Non-pigmented ciliary epithelial cell (primary cell): ENCODE measurements at regions not wholly inside any gene's neighbourhood (a gene's known extent, or its start where the extent isn't known, plus 50 kb on each side); places are given as distances from the start of the nearest gene placed in this dataset.

Experiments
- DNase-seq: peaks from one replicate; pipeline ENCODE4 v3.0.0-alpha.2; 2010; ENCODE audit warnings: low read depth

- no peak for DNase-seq
Measured at GRCh38 chr18:75800331-75800648, 372.8 kb upstream of the SMIM21 start.

- DNase-seq, result no peak
Measured at GRCh38 chr18:75799449-75800330, 372.2 kb upstream of the SMIM21 start.

DNA sequence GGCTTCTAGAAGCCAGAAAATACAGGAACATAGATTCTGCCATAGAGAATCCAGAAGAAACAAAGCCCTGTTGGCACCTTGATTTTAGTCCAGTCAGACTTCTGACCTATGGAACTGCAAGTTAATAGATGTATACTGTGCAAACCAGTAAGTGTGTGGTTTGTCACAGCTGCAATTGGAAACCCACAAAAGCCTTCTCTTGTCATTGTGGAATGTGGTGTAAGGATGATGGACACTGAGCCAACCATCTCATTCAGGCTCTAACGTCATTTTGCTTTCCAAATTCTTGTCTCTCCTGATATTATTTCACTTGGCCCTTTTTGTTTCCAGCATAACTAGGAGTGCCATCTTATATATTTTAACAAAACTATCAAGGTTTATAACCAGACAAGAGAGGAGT, 369.5 kb upstream of the SMIM21 start:
- DNase-seq, result no peak

GRCh38 chr18:75790796-75791195, 363.3 kb upstream of the SMIM21 start:
- no peak for DNase-seq

GRCh38 chr18:75790111-75790510, 362.6 kb upstream of the SMIM21 start:
- no peak for DNase-seq

DNA sequence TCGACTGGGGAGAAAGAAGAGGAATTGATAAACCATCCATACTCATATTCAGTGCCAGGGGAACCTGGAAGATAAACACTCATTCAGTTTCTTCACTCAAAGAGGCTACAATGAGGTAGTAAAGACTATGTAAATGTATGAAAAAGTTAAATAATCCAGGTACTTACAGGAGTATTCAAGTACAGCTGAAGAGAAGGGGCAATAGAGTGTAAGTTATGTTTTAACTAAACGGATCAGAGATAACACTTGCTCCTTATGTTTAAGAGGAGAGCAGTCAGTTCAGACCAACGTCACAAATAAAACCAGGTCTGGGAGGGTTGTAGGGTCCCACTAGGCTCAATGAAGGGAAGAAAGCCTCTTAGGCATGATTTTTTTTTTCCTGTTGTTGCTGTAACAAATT, 358.3 kb upstream of the SMIM21 start:
- DNase-seq, result no peak

DNA sequence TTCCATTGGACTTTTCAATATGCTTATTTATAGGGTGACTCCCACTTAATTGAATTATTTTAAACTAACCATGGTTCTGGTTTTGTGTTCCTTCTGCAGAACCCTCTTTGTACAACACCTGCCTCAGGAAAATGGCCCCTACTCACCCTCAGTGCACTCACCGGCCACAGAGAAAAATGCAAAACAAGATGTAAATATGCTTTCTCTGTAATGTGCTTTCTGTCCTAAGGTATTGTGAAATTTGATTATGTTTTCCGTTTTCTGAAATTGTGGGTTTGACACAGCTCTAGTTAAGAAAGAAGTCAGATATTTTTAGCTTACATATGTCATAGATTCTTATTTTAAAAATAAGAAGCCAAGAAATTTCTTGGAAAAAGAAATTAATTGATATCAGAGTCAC, 357.7 kb upstream of the SMIM21 start:
- no peak for DNase-seq

GRCh38 chr18:75784390-75784789, 356.9 kb upstream of the SMIM21 start:
- no peak for DNase-seq

- no peak for DNase-seq
Measured at GRCh38 chr18:75783566-75784281, 356.2 kb upstream of the SMIM21 start.

DNA sequence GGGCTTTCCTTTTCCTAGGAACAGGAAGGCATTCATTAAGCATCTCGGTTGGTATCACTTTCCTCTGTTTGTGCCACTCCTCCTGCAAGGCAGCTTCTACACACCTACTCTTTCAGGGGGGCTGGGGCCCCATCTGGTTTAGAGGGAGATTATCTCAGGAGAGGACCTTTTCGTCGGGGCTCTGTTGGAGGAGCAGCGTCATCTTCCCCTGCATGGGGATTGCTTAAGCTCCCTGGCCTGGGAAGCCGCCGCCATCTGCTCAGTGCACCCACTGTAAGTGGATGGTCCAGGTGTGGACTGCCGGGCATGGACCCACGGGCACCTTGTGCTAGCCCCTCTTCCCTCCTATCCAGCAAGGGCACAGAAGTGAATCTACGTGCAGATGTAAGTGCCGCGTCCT, 355.3 kb upstream of the SMIM21 start:
- no peak for DNase-seq

- no peak for DNase-seq
Measured at GRCh38 chr18:75782204-75782603, 354.7 kb upstream of the SMIM21 start.

GRCh38 chr18:75779910-75780309, 352.4 kb upstream of the SMIM21 start:
- no peak for DNase-seq

DNA sequence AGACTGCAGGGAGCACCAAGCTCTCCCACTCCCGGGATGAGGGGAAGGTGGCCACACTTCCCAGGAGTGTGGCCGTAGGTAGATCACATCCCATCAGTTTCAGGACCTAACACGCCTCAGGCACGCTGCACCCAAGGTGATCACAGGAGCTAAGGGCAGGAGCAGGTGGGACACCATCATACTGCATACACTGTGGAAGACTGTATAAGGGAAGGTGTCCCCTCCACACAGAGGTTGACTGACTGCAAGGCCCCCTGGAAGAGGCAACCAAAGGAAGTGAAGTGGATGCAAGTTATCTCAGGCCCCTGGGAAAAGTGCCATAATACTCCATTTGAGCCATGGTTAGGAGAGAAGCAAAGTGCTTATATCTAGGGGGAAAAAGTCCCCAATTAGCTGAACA, 351.9 kb upstream of the SMIM21 start:
- DNase-seq, result no peak

- DNase-seq, result no peak
Measured at GRCh38 chr18:75777630-75778029, 350.1 kb upstream of the SMIM21 start.

DNA sequence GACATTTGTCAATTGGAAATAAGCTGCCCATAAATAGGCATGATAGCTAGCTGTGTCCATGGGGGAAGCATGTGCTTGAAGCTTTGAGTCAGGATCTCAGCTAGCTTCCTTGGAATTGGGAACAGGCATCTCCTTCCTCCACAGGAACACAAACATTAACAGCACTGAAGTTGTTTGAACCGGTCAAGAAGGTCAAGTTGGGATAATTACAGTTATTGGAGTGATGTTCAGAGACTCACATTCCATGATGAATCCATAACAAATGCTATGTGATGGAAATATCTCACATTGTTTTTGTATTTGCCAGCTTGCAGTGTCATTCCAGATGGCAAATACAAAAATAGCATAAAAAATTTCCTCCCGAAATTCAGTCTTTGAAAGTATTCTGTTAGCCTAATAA, 347.6 kb upstream of the SMIM21 start:
- DNase-seq, result no peak

GRCh38 chr18:75773618-75774017, 346.1 kb upstream of the SMIM21 start:
- DNase-seq, result no peak

- no peak for DNase-seq
Measured at GRCh38 chr18:75762758-75763157, 335.3 kb upstream of the SMIM21 start.

DNA sequence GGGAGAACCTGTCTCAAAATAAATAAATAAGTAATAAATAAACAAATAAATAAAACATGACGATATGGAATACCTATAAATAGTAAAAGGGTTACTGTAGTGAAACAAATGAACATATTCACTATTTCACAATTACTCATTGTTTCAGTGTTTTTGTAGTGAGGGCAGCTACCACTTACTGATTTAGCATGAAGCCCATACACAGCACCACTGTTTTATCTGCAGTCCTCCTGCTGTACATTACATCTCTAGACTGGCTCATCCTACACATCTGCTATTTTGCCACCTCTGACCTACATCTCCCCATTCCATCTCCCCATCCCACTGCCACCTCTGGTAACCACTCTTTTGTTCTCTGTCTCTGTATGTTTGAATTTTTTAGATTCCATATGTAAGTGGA, 332.7 kb upstream of the SMIM21 start:
- no peak for DNase-seq

- DNase-seq, result no peak
Measured at GRCh38 chr18:75757951-75758350, 330.4 kb upstream of the SMIM21 start.

- no peak for DNase-seq
Measured at GRCh38 chr18:75754433-75754832, 326.9 kb upstream of the SMIM21 start.

DNA sequence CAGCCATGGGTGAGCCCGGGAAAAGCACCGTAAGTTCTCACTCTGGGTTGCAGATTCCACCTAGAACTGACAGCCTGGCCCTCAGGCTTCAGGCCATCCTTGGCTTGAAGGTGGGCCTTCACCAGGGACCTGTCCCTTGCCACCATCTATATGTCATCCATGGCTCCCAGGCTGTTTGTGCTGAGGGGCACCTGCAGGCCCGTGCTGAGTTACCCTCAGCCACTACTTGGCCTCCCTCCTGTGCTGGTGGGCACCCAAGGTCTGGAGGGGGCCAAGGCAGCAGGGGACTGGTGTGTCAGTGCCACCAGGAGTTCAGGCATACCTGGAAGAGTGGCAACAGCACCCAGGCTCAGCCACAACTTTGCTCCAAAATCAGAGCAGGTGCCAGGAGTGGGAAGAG, 326.2 kb upstream of the SMIM21 start:
- no peak for DNase-seq

- DNase-seq, result no peak
Measured at GRCh38 chr18:75752740-75753263, 325.3 kb upstream of the SMIM21 start.

GRCh38 chr18:75745147-75745546, 317.6 kb upstream of the SMIM21 start:
- no peak for DNase-seq
